Fibroblast of the aortic adventitia (primary cell): ENCODE measurements at regions not wholly inside any gene's neighbourhood (a gene's known extent, or its start where the extent isn't known, plus 50 kb on each side); places are given as distances from the start of the nearest gene placed in this dataset.
"Not testable (repeated sequence)": the region's sequence is repeated elsewhere in the genome, so short reads cannot be mapped to it uniquely, and the experiment has no call there.

Experiments used
- DNase-seq: peaks from one replicate; pipeline ENCODE4 v3.0.0-alpha.2; 2010; ENCODE audit warnings: low read depth
- H3K4me3 ChIP-seq: 2 replicates; pipeline ENCODE4 v1.5.1; 2011; ENCODE audit warnings: low read depth, mild to moderate bottlenecking, control low read depth, low read length, moderate library complexity
- TF ChIP-seq, protein P1 (sequence below): IDR thresholded peaks from 2 replicates; pipeline ENCODE4 v1.5.1; 2011; ENCODE audit warnings: mild to moderate bottlenecking, low read length, control low read depth, inconsistent platforms; ENCODE audit not compliant: insufficient read depth

DNA sequence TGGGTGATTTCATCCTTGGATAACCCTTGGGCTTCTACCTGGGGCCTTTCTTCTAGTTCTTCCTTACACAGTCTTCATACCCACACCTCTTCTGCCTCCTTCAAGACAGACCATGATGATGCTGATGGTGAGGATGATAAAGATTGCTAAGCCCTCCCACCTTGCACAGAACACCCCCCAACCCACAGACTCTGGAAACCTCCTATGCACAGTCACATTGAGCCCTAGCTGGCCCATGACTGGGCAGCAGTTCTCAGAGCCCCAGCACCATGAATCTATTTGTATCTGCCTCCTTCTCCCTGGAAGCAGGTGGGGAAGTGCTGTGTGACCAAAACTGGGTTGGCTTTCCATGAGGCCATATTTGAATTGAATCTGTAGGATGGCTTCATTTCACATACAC lies 99.8 kb downstream of the EN1 start:
- TF ChIP-seq, protein P1, sequence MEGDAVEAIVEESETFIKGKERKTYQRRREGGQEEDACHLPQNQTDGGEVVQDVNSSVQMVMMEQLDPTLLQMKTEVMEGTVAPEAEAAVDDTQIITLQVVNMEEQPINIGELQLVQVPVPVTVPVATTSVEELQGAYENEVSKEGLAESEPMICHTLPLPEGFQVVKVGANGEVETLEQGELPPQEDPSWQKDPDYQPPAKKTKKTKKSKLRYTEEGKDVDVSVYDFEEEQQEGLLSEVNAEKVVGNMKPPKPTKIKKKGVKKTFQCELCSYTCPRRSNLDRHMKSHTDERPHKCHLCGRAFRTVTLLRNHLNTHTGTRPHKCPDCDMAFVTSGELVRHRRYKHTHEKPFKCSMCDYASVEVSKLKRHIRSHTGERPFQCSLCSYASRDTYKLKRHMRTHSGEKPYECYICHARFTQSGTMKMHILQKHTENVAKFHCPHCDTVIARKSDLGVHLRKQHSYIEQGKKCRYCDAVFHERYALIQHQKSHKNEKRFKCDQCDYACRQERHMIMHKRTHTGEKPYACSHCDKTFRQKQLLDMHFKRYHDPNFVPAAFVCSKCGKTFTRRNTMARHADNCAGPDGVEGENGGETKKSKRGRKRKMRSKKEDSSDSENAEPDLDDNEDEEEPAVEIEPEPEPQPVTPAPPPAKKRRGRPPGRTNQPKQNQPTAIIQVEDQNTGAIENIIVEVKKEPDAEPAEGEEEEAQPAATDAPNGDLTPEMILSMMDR = no peak

DNA sequence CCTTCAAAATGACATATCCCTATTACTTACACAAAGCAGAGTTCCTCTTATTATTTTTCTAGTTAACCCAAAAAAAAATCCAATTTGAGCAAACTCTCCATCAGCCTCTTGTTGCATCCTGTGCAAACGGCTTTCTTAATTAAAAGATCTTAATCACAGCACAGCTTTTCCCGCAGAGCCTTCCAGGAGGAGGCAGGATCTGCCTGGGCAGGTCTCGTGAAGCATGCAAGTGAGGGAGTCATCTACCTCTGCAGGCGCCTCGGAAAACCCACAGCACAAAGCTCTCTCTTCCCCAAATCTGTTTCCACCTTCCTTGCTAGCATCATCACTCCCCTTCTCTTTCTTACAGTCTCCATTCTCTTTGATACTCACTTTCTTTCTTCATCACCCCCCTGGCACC lies 100.4 kb downstream of the EN1 start:
- no peak overlapping the region for H3K4me3 ChIP-seq
- DNase-seq = no peak
- TF ChIP-seq, protein P1 = no peak

More for the DNA sequence above, 99.8 kb downstream of the EN1 start:
- no peak for DNase-seq
- H3K4me3 ChIP-seq = no peak overlapping the region

DNA sequence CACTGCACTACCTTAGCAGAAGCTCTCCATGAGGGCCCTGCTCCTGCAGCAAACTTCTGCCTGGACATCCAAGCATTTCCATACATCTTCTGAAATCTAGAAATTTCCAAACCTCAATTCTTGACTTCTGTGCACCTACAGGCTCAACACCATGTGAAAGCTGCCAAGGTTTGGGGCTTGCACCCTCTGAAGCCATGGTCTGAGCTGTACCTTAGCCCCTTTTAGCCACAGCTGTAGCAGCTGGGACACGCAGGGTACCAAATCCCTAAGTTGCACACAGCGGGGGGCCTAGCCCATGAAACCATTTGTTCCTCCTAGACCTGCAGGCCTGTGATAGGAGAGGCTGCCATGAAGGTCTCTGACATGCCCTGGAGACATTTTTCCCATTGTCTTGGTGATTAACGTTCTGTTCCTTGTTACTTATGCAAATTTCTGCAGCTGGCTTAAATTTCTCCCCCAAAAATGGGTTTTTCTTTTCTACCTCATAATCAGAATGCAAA lies 102.7 kb downstream of the EN1 start:
- DNase-seq, H3K4me3 ChIP-seq: not testable (repeated sequence)

DNA sequence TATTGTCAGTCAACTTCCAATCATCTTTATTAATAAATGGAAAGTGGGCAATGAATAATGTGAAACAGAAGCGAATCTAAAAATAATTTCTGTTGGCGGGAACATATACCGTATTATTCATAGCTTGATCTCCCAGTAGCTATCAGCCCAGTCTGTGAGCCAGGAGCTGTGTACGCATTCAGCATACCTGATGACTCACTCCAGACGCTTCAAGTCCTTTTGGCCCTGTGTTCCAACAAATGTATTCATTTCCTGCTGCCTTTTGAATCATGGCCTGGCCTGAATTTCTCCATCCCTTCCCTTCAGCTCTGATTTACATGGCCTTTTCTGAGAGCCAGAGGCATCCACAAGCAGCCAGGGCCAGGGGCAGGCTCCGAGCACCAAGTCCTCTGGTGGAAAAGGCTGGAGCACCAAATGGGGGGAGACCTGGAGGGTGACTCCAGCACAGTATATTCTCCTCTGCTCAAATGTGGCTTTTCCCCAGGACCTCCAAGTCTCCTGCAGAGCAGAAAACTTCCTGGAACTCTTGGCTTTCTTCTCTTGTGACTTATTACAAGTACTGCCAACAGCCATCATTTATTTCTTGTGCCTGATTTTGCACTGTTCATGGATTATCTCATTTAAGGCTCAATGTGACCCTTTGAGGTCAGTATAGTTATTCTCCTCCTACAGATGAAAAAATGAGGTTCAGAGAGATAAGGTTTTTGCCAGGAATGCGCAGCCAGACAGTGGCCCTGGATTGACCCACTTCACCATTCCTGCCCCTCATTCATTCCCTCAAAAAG lies 108.7 kb downstream of the EN1 start:
- DNase-seq = peak; percentile 99
- H3K4me3 ChIP-seq = no peak overlapping the region
- TF ChIP-seq, protein P1 = no peak

DNA sequence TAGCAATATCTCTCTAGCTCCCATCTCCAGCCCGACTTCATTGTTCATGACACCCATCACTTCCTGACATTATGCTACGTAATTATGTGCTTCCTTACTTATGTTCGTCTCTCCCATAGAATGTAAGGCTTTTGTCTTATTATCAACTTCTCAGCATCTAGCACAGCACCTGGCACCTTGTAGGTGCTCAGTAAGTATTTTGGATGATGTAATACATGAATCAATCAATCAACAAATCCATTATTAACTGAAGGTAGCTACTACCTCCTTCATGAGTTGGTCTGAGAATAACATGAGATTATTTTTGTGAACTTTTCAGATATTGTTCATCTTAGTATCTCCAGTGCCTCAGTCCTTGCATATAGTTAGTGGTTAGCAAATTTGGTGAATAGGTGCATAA lies 109.3 kb downstream of the EN1 start:
- no peak overlapping the region for H3K4me3 ChIP-seq
- TF ChIP-seq, protein P1 = no peak
- DNase-seq = no peak

DNA sequence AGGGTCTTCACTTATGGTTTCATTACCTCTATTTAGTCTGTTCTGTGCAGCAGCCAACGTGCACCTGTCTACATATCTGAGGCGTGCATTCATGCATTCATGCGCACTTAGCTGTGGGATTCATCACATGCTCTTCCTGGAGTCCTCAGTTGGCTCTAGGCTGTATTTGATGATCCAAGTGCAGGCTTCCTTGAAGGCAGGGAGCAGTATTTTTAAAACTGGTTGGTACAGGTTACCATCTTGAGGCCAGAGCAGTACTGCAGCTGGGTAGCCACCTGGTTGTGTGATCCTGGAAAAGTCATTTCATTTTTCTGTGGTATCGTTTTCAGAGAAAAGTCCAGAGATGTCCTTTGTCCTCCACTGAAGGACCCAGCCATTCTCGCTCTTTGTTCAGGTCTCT lies 109.8 kb downstream of the EN1 start:
- TF ChIP-seq, protein P1 = no peak
- no peak overlapping the region for H3K4me3 ChIP-seq
- no peak for DNase-seq

DNA sequence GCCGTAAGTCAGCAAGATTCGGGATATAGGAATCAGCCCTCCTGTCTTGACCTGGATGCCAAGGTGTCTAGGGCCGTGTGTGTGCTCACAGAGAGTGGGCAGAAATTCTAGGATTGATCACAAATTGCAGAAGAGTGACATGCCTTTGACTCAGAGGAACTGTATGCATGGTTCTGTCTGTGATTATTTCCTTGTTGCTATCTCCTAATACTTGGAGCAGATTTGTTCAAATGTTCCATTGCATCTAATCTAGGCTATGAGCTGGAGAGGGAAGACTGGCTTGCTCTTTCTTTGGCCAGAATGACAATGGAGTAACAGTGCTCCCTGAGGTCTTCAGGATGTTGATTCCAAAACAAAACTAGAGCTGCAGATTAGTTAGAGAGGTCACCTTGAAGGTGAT lies 115.0 kb downstream of the EN1 start:
- no peak overlapping the region for H3K4me3 ChIP-seq
- TF ChIP-seq, protein P1 = no peak
- peak; percentile 29 for DNase-seq
